ENCODE measurements at regions not wholly inside any gene's neighbourhood (a gene's known extent, or its start where the extent isn't known, plus 50 kb on each side); places are given as distances from the start of the nearest gene placed in this dataset.
"Not testable (repeated sequence)": the region's sequence is repeated elsewhere in the genome, so short reads cannot be mapped to it uniquely, and the experiment has no call there.

DNA sequence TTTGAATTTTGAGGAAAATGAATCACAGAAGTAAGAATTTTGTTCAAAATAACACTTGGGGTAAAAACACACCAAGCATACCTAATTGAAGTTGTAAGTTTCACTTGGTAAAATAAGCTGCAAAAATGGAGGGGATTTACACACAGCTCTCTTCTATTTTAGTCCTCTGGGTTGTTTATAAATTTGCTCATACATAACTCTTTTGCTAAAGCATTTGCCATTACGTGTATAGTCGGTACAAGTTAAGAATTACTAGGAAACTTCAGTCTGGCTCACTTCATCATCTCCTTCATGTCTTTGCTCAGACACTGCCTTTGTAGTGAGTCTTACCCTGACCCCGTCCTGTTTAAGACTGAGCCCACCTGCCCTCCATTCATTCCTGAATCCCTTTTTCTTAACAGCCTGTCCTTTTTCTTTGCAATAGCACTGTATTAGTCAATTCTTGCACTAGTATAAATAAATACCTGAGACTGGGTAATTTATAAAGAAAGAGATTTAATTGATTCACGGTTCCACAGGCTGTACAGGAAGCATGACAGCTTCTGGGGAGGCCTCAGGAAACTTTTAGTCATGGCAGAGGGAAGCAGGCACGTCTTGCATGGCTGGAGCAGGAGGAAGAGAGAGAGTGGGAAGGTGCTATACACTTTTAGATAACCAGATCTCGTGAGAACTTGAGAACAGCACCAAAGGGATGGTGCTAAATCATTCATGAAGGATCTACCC is 451.1 kb downstream of the PCNX1 start (continued):
- TF ChIP-seq, protein P1, sequence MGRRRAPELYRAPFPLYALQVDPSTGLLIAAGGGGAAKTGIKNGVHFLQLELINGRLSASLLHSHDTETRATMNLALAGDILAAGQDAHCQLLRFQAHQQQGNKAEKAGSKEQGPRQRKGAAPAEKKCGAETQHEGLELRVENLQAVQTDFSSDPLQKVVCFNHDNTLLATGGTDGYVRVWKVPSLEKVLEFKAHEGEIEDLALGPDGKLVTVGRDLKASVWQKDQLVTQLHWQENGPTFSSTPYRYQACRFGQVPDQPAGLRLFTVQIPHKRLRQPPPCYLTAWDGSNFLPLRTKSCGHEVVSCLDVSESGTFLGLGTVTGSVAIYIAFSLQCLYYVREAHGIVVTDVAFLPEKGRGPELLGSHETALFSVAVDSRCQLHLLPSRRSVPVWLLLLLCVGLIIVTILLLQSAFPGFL (CRISPR knock-in tag; IDR thresholded peaks at IDR 0.05; ENCODE audit: borderline replicate concordance): no peak
- TF ChIP-seq JAZF1 (CRISPR knock-in tag; IDR thresholded peaks at IDR 0.05) (no peak), MAX (CRISPR knock-in tag; IDR thresholded peaks at IDR 0.05) (no peak), NFATC4 (CRISPR knock-in tag; IDR thresholded peaks at IDR 0.05) (no peak)

GRCh38 chr14:71358932-71359421 is 451.7 kb downstream of the PCNX1 start:
- POLR2A ChIA-PET; H3K9me3 Mint-ChIP-seq; ATAC-seq; DNase-seq (ENCODE audit: low spot score); H3K36me3 Mint-ChIP-seq; H3K27ac Mint-ChIP-seq; H3K27me3 Mint-ChIP-seq (ENCODE audit: low read depth); CTCF ChIA-PET; H3K4me3 Mint-ChIP-seq: not testable (repeated sequence)
- H3K4me1 Mint-ChIP-seq: peaks cover 41% of the 10 kb centered on the region

DNA sequence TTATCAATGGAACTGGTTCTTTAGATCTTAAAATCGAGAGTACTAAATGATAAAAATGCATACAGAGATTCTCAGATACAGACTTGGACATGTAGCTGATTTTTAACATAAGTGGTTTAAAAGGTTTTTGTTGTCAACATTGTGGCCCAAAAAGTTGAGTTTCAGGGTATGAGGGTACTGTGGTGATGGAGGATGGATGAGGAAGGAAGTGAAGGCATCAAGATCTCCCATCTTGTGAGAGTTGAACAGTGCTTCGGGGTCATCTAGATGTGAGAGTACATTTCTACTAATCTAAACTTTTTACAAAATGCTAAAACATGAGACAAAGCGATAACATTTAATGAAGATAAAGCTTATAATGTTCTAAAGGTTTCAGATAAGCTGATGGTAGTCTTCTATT is 452.6 kb downstream of the PCNX1 start:
- no peak for DNase-seq (ENCODE audit: low spot score)
- ATAC-seq: no peak
- Mint-ChIP-seq H3K27me3 (ENCODE audit: low read depth) (no peaks in the 10 kb centered on the region), H3K9me3 (peaks cover 5% of the 10 kb centered on the region; the same call in 1 of the 2 replicates), H3K4me3 (no peak overlapping the region), H3K27ac (no peak overlapping the region), H3K4me1 (peaks cover 35% of the 10 kb centered on the region), H3K36me3 (peaks cover 3% of the 10 kb centered on the region; the same call in 1 of the 2 replicates)
- POLR2A ChIA-PET: no interaction called here
- no peak for TF ChIP-seq ELF4 (CRISPR knock-in tag; IDR thresholded peaks at IDR 0.05; ENCODE audit: low read depth)
- no peak for TF ChIP-seq FOXJ3 (CRISPR knock-in tag; IDR thresholded peaks at IDR 0.05; ENCODE audit: borderline replicate concordance)
- TF ChIP-seq MYBL2 (CRISPR knock-in tag; IDR thresholded peaks at IDR 0.05): no peak
- TF ChIP-seq ATF1 (CRISPR knock-in tag; IDR thresholded peaks at IDR 0.05): no peak
- no peak for TF ChIP-seq ZNF671 (CRISPR knock-in tag; IDR thresholded peaks at IDR 0.05)
- TF ChIP-seq OVOL2 (CRISPR knock-in tag; IDR thresholded peaks at IDR 0.05; ENCODE audit: borderline replicate concordance): no peak
- TF ChIP-seq JUN (CRISPR knock-in tag; IDR thresholded peaks at IDR 0.05): no peak
- TF ChIP-seq PRRX2 (CRISPR knock-in tag; IDR thresholded peaks at IDR 0.05): no peak
- no peak for TF ChIP-seq CBFB (CRISPR knock-in tag; IDR thresholded peaks at IDR 0.05; ENCODE audit: low read depth)
- TF ChIP-seq TP53 (CRISPR knock-in tag; IDR thresholded peaks at IDR 0.05): no peak
- TF ChIP-seq, protein P2, sequence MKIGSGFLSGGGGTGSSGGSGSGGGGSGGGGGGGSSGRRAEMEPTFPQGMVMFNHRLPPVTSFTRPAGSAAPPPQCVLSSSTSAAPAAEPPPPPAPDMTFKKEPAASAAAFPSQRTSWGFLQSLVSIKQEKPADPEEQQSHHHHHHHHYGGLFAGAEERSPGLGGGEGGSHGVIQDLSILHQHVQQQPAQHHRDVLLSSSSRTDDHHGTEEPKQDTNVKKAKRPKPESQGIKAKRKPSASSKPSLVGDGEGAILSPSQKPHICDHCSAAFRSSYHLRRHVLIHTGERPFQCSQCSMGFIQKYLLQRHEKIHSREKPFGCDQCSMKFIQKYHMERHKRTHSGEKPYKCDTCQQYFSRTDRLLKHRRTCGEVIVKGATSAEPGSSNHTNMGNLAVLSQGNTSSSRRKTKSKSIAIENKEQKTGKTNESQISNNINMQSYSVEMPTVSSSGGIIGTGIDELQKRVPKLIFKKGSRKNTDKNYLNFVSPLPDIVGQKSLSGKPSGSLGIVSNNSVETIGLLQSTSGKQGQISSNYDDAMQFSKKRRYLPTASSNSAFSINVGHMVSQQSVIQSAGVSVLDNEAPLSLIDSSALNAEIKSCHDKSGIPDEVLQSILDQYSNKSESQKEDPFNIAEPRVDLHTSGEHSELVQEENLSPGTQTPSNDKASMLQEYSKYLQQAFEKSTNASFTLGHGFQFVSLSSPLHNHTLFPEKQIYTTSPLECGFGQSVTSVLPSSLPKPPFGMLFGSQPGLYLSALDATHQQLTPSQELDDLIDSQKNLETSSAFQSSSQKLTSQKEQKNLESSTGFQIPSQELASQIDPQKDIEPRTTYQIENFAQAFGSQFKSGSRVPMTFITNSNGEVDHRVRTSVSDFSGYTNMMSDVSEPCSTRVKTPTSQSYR (CRISPR knock-in tag; IDR thresholded peaks at IDR 0.05): no peak
- TF ChIP-seq TCF7 (CRISPR knock-in tag; IDR thresholded peaks at IDR 0.05; ENCODE audit: low read depth): no peak
- no peak for TF ChIP-seq RELA (CRISPR knock-in tag; IDR thresholded peaks at IDR 0.05; ENCODE audit: borderline replicate concordance)
- TF ChIP-seq ZNF121 (CRISPR knock-in tag; IDR thresholded peaks at IDR 0.05): no peak
- TF ChIP-seq E2F5 (CRISPR knock-in tag; IDR thresholded peaks at IDR 0.05): no peak
- no peak for TF ChIP-seq STAT6 (CRISPR knock-in tag; conservative IDR thresholded peaks at IDR 0.05; ENCODE audit: low read depth)
- TF ChIP-seq FOXK1 (CRISPR knock-in tag; IDR thresholded peaks at IDR 0.05): no peak
- CTCF ChIA-PET: no interaction called here

Measured in WTC11 (cell line).